GM13976 (cell line): ENCODE measurements at regions not wholly inside any gene's neighbourhood (a gene's known extent, or its start where the extent isn't known, plus 50 kb on each side); places are given as distances from the start of the nearest gene placed in this dataset.

Experiments used
- DNase-seq: peaks from one replicate; pipeline ENCODE4 v3.0.0; 2012; ENCODE audit warnings: low spot score
- in situ Hi-C: fragments of 300-500 bp; cut with MboI; formaldehyde crosslinking; loops from one replicate; pipeline ENCODE4 v1.12.0; 2022; ENCODE audit warnings: low sequenced_read_pairs, mixed read lengths, inconsistent platforms; ENCODE audit not compliant: unreplicated experiment
- TF ChIP-seq, protein P1 (sequence below): IDR thresholded peaks from 2 replicates; pipeline ENCODE4 v1.5.1; 2012; ENCODE audit warnings: borderline replicate concordance, mild to moderate bottlenecking; ENCODE audit not compliant: insufficient read depth; ENCODE audit errors: extremely low read depth, missing control alignments, control extremely low read depth

DNA sequence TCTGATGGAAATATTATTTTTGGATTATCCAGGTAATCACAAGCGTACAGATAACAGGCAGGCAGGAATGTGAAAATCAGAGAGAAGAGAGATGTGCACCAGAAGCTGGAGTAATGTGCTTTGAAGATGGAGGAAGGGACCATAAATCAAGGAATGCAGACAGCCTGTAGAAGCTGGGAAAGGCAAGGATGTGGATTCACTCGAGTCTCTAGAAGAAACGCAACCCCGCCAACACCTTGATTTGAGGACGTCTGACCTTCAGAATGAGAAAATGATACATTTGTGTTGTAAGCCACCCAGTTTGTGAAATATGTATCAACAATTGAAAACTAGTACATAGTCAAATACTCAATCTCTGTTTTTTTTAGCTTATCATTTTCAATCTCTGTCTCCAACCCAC lies 207.6 kb upstream of the MPDZ start:
- in situ Hi-C loops: no loop called here
- TF ChIP-seq, protein P1, sequence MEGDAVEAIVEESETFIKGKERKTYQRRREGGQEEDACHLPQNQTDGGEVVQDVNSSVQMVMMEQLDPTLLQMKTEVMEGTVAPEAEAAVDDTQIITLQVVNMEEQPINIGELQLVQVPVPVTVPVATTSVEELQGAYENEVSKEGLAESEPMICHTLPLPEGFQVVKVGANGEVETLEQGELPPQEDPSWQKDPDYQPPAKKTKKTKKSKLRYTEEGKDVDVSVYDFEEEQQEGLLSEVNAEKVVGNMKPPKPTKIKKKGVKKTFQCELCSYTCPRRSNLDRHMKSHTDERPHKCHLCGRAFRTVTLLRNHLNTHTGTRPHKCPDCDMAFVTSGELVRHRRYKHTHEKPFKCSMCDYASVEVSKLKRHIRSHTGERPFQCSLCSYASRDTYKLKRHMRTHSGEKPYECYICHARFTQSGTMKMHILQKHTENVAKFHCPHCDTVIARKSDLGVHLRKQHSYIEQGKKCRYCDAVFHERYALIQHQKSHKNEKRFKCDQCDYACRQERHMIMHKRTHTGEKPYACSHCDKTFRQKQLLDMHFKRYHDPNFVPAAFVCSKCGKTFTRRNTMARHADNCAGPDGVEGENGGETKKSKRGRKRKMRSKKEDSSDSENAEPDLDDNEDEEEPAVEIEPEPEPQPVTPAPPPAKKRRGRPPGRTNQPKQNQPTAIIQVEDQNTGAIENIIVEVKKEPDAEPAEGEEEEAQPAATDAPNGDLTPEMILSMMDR: no peak
- DNase-seq: no peak

DNA sequence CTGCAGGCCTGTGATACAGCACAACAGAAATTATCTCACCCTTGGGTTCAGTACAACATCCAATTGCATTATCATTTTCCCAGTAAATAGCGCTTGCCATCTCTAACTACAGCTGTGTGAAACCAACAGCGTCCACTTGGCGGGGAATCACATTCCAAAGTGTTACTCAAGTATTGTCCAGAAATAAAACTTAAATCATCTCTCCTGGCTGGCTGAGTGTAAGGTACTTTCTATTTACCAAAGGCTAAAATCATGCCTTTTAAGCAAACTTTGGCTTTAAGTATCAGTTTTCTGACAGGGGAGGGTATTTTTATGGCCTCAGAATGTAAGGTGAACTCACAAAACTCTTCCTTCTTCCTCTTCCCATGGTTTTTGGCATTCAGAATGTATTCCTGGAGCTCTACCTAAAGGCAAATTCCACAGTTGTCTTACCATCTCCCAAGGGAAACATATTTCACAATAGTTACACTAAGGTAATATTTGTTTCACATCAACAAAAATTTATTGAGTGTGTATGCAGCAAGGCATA lies 205.6 kb upstream of the MPDZ start:
- in situ Hi-C loops: no loop called here
- TF ChIP-seq, protein P1: no peak
- no peak for DNase-seq

DNA sequence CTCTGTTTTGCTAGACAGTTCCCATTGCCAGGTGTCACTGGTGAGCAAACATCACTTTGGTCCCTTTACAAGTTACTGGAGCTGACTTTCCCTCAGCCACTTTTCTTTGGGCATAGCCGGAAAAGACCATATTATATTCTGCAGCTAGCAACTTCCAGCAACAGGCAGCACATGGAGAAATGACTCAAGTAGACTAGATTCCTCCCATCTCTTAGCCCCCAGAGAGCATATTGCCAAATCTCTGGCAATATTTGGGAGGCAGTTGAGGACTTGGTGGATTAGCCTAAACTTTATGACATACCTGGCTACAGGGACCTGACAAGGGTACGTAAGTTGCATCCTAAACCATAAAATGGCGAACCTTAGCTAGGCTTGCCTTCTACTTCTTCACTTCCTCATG lies 204.7 kb upstream of the MPDZ start:
- in situ Hi-C loops: no loop called here

DNA sequence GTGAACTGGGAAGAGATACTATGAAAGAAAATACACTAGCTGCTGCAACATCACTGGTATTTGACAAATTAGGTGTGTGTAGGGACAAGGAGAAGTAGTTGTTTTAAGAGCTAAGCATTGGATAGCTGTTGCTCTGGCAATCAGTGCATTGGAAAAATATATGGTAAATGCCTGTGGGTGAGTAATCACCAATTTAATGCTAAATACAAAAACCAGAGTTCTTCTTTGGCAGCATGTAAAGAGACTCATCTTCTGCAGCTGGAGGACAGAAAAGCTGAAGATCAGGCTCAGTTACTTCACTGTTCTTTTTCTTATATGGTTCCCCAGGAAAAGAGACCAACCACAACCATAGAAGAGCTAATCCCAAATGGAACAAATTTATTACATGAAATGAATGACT lies 201.8 kb upstream of the MPDZ start:
- DNase-seq: no peak
- in situ Hi-C loops: no loop called here
- TF ChIP-seq, protein P1: no peak

More for the DNA sequence above, 204.7 kb upstream of the MPDZ start:
- TF ChIP-seq, protein P1: no peak
- DNase-seq: no peak

DNA sequence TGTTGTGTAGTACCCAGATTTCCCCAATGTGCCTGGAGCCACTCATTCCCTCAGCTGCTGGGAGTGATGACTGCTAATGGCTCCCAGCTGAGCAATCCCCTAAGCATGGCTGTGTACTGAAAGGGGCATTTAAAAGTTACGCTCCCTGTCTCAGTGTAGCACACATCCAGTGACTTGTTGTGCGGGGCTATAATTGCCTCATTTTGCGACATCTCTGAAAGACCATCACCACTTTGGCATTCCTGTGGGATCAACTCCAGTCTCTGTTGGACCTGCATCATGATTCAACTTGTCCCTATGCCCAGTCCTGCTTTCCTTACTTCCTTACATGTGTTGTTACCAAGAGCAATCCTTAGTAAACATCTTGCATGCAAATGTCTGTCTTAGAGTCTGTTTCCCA lies 201.2 kb upstream of the MPDZ start:
- TF ChIP-seq, protein P1: no peak
- no peak for DNase-seq
- in situ Hi-C loops: no loop called here

DNA sequence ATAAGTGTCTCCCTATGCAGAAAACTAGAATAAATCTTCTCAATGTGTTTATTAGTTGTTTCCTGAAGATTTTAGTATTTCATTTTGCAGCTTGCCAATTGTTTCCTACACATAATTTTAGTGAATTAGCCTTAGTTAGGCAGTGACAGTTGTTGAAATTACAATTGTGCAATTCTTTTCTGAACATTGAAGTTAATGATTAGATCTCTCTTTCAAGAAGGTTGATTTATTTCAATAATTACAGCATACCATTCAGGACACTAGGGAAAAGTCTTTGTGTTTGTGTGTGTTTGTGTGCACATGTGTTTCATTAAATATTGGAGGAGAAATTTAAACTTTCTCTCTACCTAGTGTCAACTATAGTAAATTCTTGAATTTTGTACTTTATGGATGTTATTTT lies 199.6 kb upstream of the MPDZ start:
- in situ Hi-C loops: no loop called here
- TF ChIP-seq, protein P1: no peak
- DNase-seq: no peak

DNA sequence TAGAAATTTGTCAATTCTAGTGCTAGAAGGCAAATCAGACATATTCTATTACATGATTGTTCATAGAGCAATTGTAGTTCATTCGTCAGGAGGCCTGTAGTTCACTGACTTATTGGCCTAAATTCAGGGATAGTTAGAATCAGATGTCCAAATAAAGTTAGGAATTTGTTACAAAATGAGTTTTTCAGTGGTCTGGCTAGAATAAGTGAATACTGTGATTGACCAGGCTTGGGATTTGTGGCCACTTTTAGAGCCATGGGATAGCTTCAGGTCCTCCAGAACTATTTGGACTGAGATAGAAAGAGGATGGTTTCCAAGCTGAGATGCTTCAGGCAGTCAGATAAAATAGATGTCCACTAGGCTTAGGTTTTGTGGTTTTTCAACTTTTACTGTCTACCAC lies 199.1 kb upstream of the MPDZ start:
- TF ChIP-seq, protein P1: no peak
- DNase-seq: no peak
- in situ Hi-C loops: no loop called here
